Ascending aorta (tissue), 2 donors: ENCODE measurements at regions not wholly inside any gene's neighbourhood (a gene's known extent, or its start where the extent isn't known, plus 50 kb on each side); places are given as distances from the start of the nearest gene placed in this dataset.

Experiments
- DNase-seq, 2 donors: peaks; one replicate each; pipeline ENCODE4 v3.0.0-alpha.2; 2019; ENCODE audit warnings: low spot score in 2 of 2
- H3K27ac ChIP-seq, 2 donors: fragments of 200-600 bp; sonication (generic); one replicate each; pipeline ENCODE4 v1.5.1; 2016 to 2017; ENCODE audit warnings: mild to moderate bottlenecking in 1 of 2
- H3K27me3 ChIP-seq: fragments of 200-600 bp; sonication (generic); one replicate; pipeline ENCODE4 v1.5.1; 2017
- H3K36me3 ChIP-seq, 2 donors: fragments of 200-600 bp; sonication (generic); one replicate each; pipeline ENCODE4 v1.5.1; 2016
- H3K4me1 ChIP-seq, 2 donors: fragments of 200-600 bp; sonication (generic); one replicate each; pipeline ENCODE4 v1.5.1; 2016 to 2017; ENCODE audit warnings: mild to moderate bottlenecking in 1 of 2
- H3K4me3 ChIP-seq, 2 donors: fragments of 200-600 bp; sonication (generic); one replicate each; pipeline ENCODE4 v1.5.1; 2016 to 2017; ENCODE audit warnings: mild to moderate bottlenecking in 1 of 2
- H3K9me3 ChIP-seq, 2 donors: fragments of 200-600 bp; sonication (generic); one replicate each; pipeline ENCODE4 v1.5.1; 2016
- intact Hi-C: fragments of 100-400 bp; cut with DNase I; formaldehyde crosslinking; loops from one replicate; pipeline ENCODE4 v1.15.1; 2023
- TF ChIP-seq, protein P1 (sequence below), 3 experiments: fragments of 200-600 bp in 2 of 3; fragments of 450-650 bp in 1 of 3; sonication (generic) in 2 of 3; IDR thresholded peaks; one replicate each; pipeline ENCODE4 v1.5.1; 2016 to 2019; ENCODE audit warnings: antibody characterized with exemption in 3 of 3, mild to moderate bottlenecking in 1 of 3, moderate library complexity in 1 of 3

DNA sequence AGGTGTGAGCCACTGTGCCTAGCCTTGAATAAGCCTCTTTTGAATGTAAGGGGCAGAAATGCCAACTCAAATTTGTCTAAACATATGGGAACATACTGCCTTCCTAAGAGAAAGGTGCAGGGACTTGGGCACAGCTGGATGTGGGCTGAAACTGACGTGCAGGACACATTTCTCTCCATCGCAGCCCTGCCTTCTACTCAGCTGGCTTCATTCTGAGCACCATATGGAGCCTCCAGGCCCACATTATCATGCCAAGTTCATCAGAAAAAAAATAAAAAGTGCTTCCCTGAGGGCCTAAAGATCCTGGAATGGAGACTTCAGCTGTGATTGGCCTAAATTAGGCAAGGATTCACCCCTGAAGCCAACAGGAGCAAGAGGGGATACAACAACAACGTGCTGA, 386.2 kb downstream of the RAB28 start:
- no peak overlapping the region for H3K27ac ChIP-seq
- no peak for DNase-seq
- no peak overlapping the region for H3K4me3 ChIP-seq
- intact Hi-C loops, result no loop called here
- no peaks in the 10 kb centered on the region for H3K27me3 ChIP-seq
- no peaks in the 10 kb centered on the region for H3K36me3 ChIP-seq
- no peaks in the 10 kb centered on the region for H3K9me3 ChIP-seq
- TF ChIP-seq, protein P1, sequence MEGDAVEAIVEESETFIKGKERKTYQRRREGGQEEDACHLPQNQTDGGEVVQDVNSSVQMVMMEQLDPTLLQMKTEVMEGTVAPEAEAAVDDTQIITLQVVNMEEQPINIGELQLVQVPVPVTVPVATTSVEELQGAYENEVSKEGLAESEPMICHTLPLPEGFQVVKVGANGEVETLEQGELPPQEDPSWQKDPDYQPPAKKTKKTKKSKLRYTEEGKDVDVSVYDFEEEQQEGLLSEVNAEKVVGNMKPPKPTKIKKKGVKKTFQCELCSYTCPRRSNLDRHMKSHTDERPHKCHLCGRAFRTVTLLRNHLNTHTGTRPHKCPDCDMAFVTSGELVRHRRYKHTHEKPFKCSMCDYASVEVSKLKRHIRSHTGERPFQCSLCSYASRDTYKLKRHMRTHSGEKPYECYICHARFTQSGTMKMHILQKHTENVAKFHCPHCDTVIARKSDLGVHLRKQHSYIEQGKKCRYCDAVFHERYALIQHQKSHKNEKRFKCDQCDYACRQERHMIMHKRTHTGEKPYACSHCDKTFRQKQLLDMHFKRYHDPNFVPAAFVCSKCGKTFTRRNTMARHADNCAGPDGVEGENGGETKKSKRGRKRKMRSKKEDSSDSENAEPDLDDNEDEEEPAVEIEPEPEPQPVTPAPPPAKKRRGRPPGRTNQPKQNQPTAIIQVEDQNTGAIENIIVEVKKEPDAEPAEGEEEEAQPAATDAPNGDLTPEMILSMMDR (IDR thresholded peaks at IDR 0.05), result no peak
- H3K4me1 ChIP-seq, result peaks cover 5% of the 10 kb centered on the region in 2 donors

DNA sequence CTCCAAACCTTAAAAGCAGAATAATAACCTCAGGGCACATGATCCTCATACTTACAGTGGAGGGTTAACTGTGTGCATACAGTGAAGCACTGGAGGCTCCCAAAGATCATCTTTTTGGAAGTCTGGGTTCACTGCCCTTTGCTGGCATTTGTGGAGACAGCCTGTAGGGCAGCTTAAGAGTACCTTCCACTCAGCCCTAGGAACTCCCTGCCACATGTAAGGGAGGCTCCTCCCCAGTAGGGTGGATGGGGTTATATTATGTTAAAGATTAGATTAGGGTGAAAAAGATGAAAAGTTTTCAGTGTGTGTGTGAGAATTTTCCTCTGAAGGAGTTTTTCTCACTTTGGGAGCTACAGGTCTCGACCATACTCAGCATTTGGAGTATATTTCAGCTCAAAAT, 388.4 kb downstream of the RAB28 start:
- H3K4me3 ChIP-seq, result no peak overlapping the region
- no peaks in the 10 kb centered on the region for H3K9me3 ChIP-seq
- H3K27ac ChIP-seq, result no peak overlapping the region
- TF ChIP-seq, protein P1 (IDR thresholded peaks at IDR 0.05), result no peak
- no peak for DNase-seq
- H3K36me3 ChIP-seq, result no peaks in the 10 kb centered on the region
- no peaks in the 10 kb centered on the region for H3K27me3 ChIP-seq
- intact Hi-C loops, result no loop called here
- H3K4me1 ChIP-seq, result peaks cover 5 to 14% of the 10 kb centered on the region in 2 donors

DNA sequence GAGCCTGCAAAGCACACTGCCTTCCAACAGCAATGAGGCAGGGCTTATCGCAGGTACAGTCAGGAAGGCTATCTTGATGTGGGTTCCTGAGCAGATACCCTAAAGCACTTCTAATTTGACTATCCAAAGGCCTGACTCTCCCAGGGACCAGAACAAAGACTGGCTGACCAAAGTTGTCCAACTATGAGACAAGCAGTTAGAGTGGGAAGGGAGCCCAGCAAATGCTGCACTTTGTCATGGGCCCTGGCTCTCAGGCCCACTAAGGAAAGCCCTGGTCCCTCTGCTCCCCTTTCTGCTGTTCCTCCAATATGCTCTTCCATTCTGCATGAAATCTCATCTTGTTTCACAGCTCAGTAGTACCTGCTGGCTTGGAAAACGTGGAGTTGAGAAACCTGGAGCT, 391.0 kb downstream of the RAB28 start:
- H3K4me1 ChIP-seq, result peaks cover 15 to 30% of the 10 kb centered on the region in 2 donors
- no peaks in the 10 kb centered on the region for H3K36me3 ChIP-seq
- DNase-seq, result no peak
- peak overlapping the region; percentile 59 to 68 for H3K27ac ChIP-seq
- TF ChIP-seq, protein P1 (IDR thresholded peaks at IDR 0.05), result no peak
- H3K9me3 ChIP-seq, result no peaks in the 10 kb centered on the region
- H3K4me3 ChIP-seq, result no peak overlapping the region
- intact Hi-C loops, result no loop called here
- no peaks in the 10 kb centered on the region for H3K27me3 ChIP-seq

DNA sequence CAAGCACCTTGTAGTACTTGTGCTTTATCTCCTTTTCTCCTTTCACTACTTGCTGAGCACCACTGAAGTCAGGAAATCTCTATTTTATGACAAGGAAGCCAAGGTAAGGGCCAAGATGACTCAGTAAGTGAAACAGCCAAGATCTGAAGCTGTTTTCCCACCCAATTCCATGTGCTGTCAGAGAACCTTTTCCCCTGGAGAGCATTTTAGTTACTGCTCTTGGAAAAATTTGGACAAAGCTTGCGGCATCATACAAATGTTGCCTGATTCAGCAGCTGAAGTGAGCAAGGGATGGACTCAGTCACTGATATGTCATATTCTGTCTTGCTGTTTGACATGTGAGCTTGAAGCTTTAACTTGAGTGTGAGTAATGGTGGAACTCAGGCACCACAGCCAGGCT, 391.4 kb downstream of the RAB28 start:
- DNase-seq, result peak in 1 of 2 donors; percentile 70

DNA sequence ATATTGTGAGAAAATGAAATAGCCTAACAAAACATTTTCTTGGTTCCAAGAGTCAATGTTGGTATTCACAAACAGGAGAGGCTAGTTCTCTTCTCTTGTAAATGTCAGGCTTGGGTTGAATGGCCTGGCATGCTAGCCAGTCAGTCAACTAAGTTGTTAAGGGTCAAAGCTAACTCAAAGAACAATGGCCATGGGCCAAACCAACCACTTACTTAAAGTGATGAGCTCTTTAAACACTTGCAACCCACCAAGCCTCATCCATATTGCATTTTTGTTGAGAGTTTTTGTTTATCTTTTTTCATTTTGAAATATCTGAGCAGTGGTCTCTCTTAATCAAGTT, 394.5 kb downstream of the RAB28 start:
- TF ChIP-seq, protein P1 (IDR thresholded peaks at IDR 0.05), result no peak
- peaks cover 19 to 45% of the 10 kb centered on the region in 2 donors for H3K4me1 ChIP-seq
- peak overlapping the region; percentile 73 to 79 for H3K27ac ChIP-seq
- H3K27me3 ChIP-seq, result no peaks in the 10 kb centered on the region
- no peaks in the 10 kb centered on the region for H3K9me3 ChIP-seq
- intact Hi-C loops, result loop anchor here (5.0 kb wide), 1 partner anchor 393 kb away; the partner anchor contains the start of gene RAB28
- no peak overlapping the region for H3K4me3 ChIP-seq
- no peaks in the 10 kb centered on the region for H3K36me3 ChIP-seq
- DNase-seq, result no peak

More for the DNA sequence above, 391.4 kb downstream of the RAB28 start:
- Histone ChIP-seq H3K27ac (peak overlapping the region; percentile 59 to 68), H3K36me3 (no peaks in the 10 kb centered on the region), H3K4me1 (peaks cover 15 to 35% of the 10 kb centered on the region in 2 donors), H3K4me3 (no peak overlapping the region), H3K9me3 (no peaks in the 10 kb centered on the region), H3K27me3 (no peaks in the 10 kb centered on the region)
- TF ChIP-seq, protein P1 (IDR thresholded peaks at IDR 0.05), result no peak
- intact Hi-C loops, result no loop called here
